HEK293T (cell line): ENCODE measurements at regions not wholly inside any gene's neighbourhood (a gene's known extent, or its start where the extent isn't known, plus 50 kb on each side); places are given as distances from the start of the nearest gene placed in this dataset.

Source experiments
- LEF1 ChIP-seq: fragments of 450-650 bp; IDR thresholded peaks from 2 replicates; pipeline ENCODE4 v1.6.1; 2017; ENCODE audit warnings: mild to moderate bottlenecking, borderline replicate concordance
- SP1 ChIP-seq: fragments of 450-650 bp; IDR thresholded peaks from 2 replicates; pipeline ENCODE4 v1.6.1; 2017

- no peak for TF ChIP-seq LEF1
- TF ChIP-seq SP1, result no peak
Measured at GRCh38 chr3:86740751-86741150, 250.2 kb downstream of the VGLL3 start.
